ENCODE measurements at regions not wholly inside any gene's neighbourhood (a gene's known extent, or its start where the extent isn't known, plus 50 kb on each side); places are given as distances from the start of the nearest gene placed in this dataset.

- H3K9me3 Mint-ChIP-seq, result no peaks in the 10 kb centered on the region
- intact Hi-C loops (cut with micrococcal nuclease), result no loop called here
- POLR2A ChIA-PET, result no interaction called here
Observed at GRCh38 chr6:12473494-12473893, 183.3 kb downstream of the EDN1 start.

GRCh38 chr6:12474167-12475140, 184.3 kb downstream of the EDN1 start:
- TF ChIP-seq CTCF (IDR thresholded peaks at IDR 0.05), result no peak
- intact Hi-C loops (cut with micrococcal nuclease), result no loop called here
- Mint-ChIP-seq H3K36me3 (ENCODE audit: low read depth) (no peaks in the 10 kb centered on the region), H3K27me3 (peaks cover 4% of the 10 kb centered on the region), H3K27ac (no peak overlapping the region), H3K9me3 (no peaks in the 10 kb centered on the region), H3K4me3 (no peak overlapping the region), H3K4me1 (ENCODE audit: low read depth) (no peaks in the 10 kb centered on the region)
- no peak for DNase-seq
- ATAC-seq, result no peak
- POLR2A ChIA-PET, result no interaction called here
- CTCF ChIA-PET, result no interaction called here

More at GRCh38 chr6:12473494-12473893, 183.3 kb downstream of the EDN1 start:
- H3K36me3 Mint-ChIP-seq (ENCODE audit: low read depth), result no peaks in the 10 kb centered on the region
- H3K27ac Mint-ChIP-seq, result no peak overlapping the region
- H3K4me1 Mint-ChIP-seq (ENCODE audit: low read depth), result no peaks in the 10 kb centered on the region
- H3K4me3 Mint-ChIP-seq, result no peak overlapping the region
- TF ChIP-seq CTCF (IDR thresholded peaks at IDR 0.05), result no peak
- peaks cover 6% of the 10 kb centered on the region for H3K27me3 Mint-ChIP-seq
- DNase-seq (no peak), ATAC-seq (no peak)
- CTCF ChIA-PET, result no interaction called here

GRCh38 chr6:12476484-12476883, 186.3 kb downstream of the EDN1 start:
- ChIA-PET POLR2A (no interaction called here), CTCF (no interaction called here)
- H3K27me3 Mint-ChIP-seq, result peaks cover 2% of the 10 kb centered on the region
- intact Hi-C loops (cut with micrococcal nuclease), result no loop called here
- H3K9me3 Mint-ChIP-seq, result no peaks in the 10 kb centered on the region
- no peak overlapping the region for H3K4me3 Mint-ChIP-seq
- no peaks in the 10 kb centered on the region for H3K4me1 Mint-ChIP-seq (ENCODE audit: low read depth)
- TF ChIP-seq CTCF (IDR thresholded peaks at IDR 0.05), result no peak
- H3K27ac Mint-ChIP-seq, result no peak overlapping the region
- no peaks in the 10 kb centered on the region for H3K36me3 Mint-ChIP-seq (ENCODE audit: low read depth)
- ATAC-seq, result no peak
- DNase-seq, result no peak

- ChIA-PET POLR2A (no interaction called here), CTCF (no interaction called here)
- TF ChIP-seq CTCF (IDR thresholded peaks at IDR 0.05), result no peak
- peaks cover 2% of the 10 kb centered on the region for H3K27me3 Mint-ChIP-seq
- no peaks in the 10 kb centered on the region for H3K9me3 Mint-ChIP-seq
- intact Hi-C loops (cut with micrococcal nuclease), result no loop called here
- no peaks in the 10 kb centered on the region for H3K4me1 Mint-ChIP-seq (ENCODE audit: low read depth)
- no peaks in the 10 kb centered on the region for H3K36me3 Mint-ChIP-seq (ENCODE audit: low read depth)
- DNase-seq (no peak), ATAC-seq (no peak)
- no peak overlapping the region for H3K27ac Mint-ChIP-seq
- no peak overlapping the region for H3K4me3 Mint-ChIP-seq
Observed at GRCh38 chr6:12477616-12478015, 187.5 kb downstream of the EDN1 start.

GRCh38 chr6:12478921-12479320, 188.8 kb downstream of the EDN1 start:
- TF ChIP-seq CTCF (IDR thresholded peaks at IDR 0.05), result no peak
- H3K27ac Mint-ChIP-seq, result no peak overlapping the region
- H3K4me1 Mint-ChIP-seq (ENCODE audit: low read depth), result peaks cover 8% of the 10 kb centered on the region
- no peak overlapping the region for H3K4me3 Mint-ChIP-seq
- no peaks in the 10 kb centered on the region for H3K9me3 Mint-ChIP-seq
- POLR2A ChIA-PET, result no interaction called here
- CTCF ChIA-PET, result no interaction called here
- no peaks in the 10 kb centered on the region for H3K36me3 Mint-ChIP-seq (ENCODE audit: low read depth)
- ATAC-seq (no peak), DNase-seq (no peak)
- peaks cover 2% of the 10 kb centered on the region for H3K27me3 Mint-ChIP-seq
- intact Hi-C loops (cut with micrococcal nuclease), result no loop called here

Data from activated CD8-positive, alpha-beta T cell treated with anti-CD3 and anti-CD28 coated beads for 36 hours (primary cell).